CD14-positive monocyte (primary cell): ENCODE measurements at regions not wholly inside any gene's neighbourhood (a gene's known extent, or its start where the extent isn't known, plus 50 kb on each side); places are given as distances from the start of the nearest gene placed in this dataset.
"Not testable (repeated sequence)": the region's sequence is repeated elsewhere in the genome, so short reads cannot be mapped to it uniquely, and the experiment has no call there.

Source experiments
- DNase-seq, 3 donors: peaks; one replicate each; pipeline ENCODE4 v3.0.0-alpha.2; 2011 to 2022
- H2AFZ ChIP-seq: 2 replicates; pipeline ENCODE4 v1.6.0; 2012; ENCODE audit warnings: mild to moderate bottlenecking, low read depth, low read length, inconsistent platforms; ENCODE audit not compliant: insufficient read depth, poor library complexity, severe bottlenecking
- H3K27ac ChIP-seq, 2 donors: 1 replicate in 1 of 2; 2 replicates in 1 of 2; pipeline ENCODE4 v1.5.1; 2012 to 2013; ENCODE audit warnings: low read length in 2 of 2, control low read depth in 1 of 2, inconsistent platforms in 1 of 2, low read depth in 1 of 2, mild to moderate bottlenecking in 1 of 2
- H3K27me3 ChIP-seq, 2 donors: one replicate each; pipeline versions ENCODE4 v1.6.0 to v1.6.1; 2011 to 2013; ENCODE audit warnings: low read length in 2 of 2; ENCODE audit not compliant: control insufficient read depth in 2 of 2, insufficient read depth in 2 of 2
- H3K36me3 ChIP-seq, 2 donors: replicated peaks in 1 of 2; 1 replicate in 1 of 2; 2 replicates in 1 of 2; pipeline versions ENCODE4 v1.5.1 to v1.6.1; 2012 to 2013; ENCODE audit warnings: low read length in 2 of 2, control low read depth in 1 of 2, inconsistent platforms in 1 of 2, mild to moderate bottlenecking in 1 of 2; ENCODE audit not compliant: insufficient read depth in 2 of 2, control insufficient read depth in 1 of 2
- H3K4me1 ChIP-seq, 2 donors: 1 replicate in 1 of 2; 2 replicates in 1 of 2; pipeline versions ENCODE4 v1.5.1 to v1.6.1; 2012 to 2013; ENCODE audit warnings: low read length in 2 of 2, control low read depth in 1 of 2, inconsistent platforms in 1 of 2, mild to moderate bottlenecking in 1 of 2, moderate library complexity in 1 of 2; ENCODE audit not compliant: insufficient read depth in 2 of 2, control insufficient read depth in 1 of 2
- H3K4me2 ChIP-seq: replicated peaks from 2 replicates; pipeline ENCODE3; 2012; ENCODE audit warnings: low read length, moderate library complexity, mild to moderate bottlenecking; ENCODE audit not compliant: poor library complexity, severe bottlenecking; ENCODE audit errors: extremely low read depth
- H3K4me3 ChIP-seq, 3 experiments: fragments of 200-600 bp in 1 of 3; sonication (generic) in 1 of 3; replicated peaks in 1 of 3; 1 replicate in 2 of 3; 2 replicates in 1 of 3; pipeline ENCODE4 v1.5.1; 2011 to 2013; ENCODE audit warnings: low read length in 3 of 3, mild to moderate bottlenecking in 3 of 3, control low read depth in 2 of 3, low read depth in 2 of 3, inconsistent platforms in 1 of 3, moderate library complexity in 1 of 3
- H3K79me2 ChIP-seq: 2 replicates; pipeline ENCODE4 v1.6.0; 2012; ENCODE audit warnings: mild to moderate bottlenecking, control low read depth, inconsistent platforms, low read length, moderate library complexity; ENCODE audit not compliant: insufficient read depth
- H3K9ac ChIP-seq: 2 replicates; pipeline ENCODE4 v1.6.0; 2017; ENCODE audit warnings: low read length, mild to moderate bottlenecking; ENCODE audit not compliant: insufficient read depth, poor library complexity, severe bottlenecking
- H3K9me3 ChIP-seq, 2 donors: replicated peaks in 1 of 2; 1 replicate in 1 of 2; 2 replicates in 1 of 2; pipeline versions ENCODE4 v1.5.1 to v1.6.1; 2012 to 2013; ENCODE audit warnings: low read length in 2 of 2, control low read depth in 1 of 2; ENCODE audit not compliant: control insufficient read depth in 1 of 2, insufficient read depth in 1 of 2
- H4K20me1 ChIP-seq: 2 replicates; pipeline ENCODE4 v1.6.0; 2012; ENCODE audit warnings: mild to moderate bottlenecking, low read length, control low read depth, moderate library complexity; ENCODE audit not compliant: insufficient read depth
- H3K27ac Mint-ChIP-seq, 7 donors: one replicate each; pipeline ENCODE4 v1.8.0; 2020; ENCODE audit warnings: mild to moderate bottlenecking in 7 of 7, mixed read lengths in 7 of 7, moderate library complexity in 6 of 7, inconsistent platforms in 2 of 7
- H3K27me3 Mint-ChIP-seq, 3 donors: one replicate each; pipeline ENCODE4 v1.8.0; 2021 to 2022; ENCODE audit warnings: low read depth in 3 of 3, mild to moderate bottlenecking in 3 of 3, mixed read lengths in 3 of 3, moderate library complexity in 3 of 3, inconsistent platforms in 1 of 3
- H3K36me3 Mint-ChIP-seq, 2 donors: one replicate each; pipeline ENCODE4 v1.8.0; 2020; ENCODE audit warnings: mixed read lengths in 2 of 2, inconsistent platforms in 1 of 2, mild to moderate bottlenecking in 1 of 2
- H3K4me1 Mint-ChIP-seq: one replicate; pipeline ENCODE4 v1.8.0; 2020; ENCODE audit warnings: mild to moderate bottlenecking, mixed read lengths
- H3K4me3 Mint-ChIP-seq, 2 donors: one replicate each; pipeline ENCODE4 v1.8.0; 2020; ENCODE audit warnings: mild to moderate bottlenecking in 2 of 2, mixed read lengths in 2 of 2, moderate library complexity in 1 of 2
- H3K9me3 Mint-ChIP-seq, 7 donors: one replicate each; pipeline ENCODE4 v1.8.0; 2020 to 2022; ENCODE audit warnings: mixed read lengths in 7 of 7, mild to moderate bottlenecking in 6 of 7, moderate library complexity in 6 of 7, inconsistent platforms in 2 of 7
- WGBS: methylation state at CpG from one replicate; pipeline ENCODE4 v1.1.5; 2013; ENCODE audit warnings: missing lambda C conversion rate; ENCODE audit not compliant: insufficient coverage; 5-methylcytosine and 5-hydroxymethylcytosine counted together
- intact Hi-C, 2 donors: fragments of 100-400 bp; cut with micrococcal nuclease; formaldehyde crosslinking; loops; one replicate each; pipeline versions ENCODE4 v1.15.0 to v1.15.1; 2023

DNA sequence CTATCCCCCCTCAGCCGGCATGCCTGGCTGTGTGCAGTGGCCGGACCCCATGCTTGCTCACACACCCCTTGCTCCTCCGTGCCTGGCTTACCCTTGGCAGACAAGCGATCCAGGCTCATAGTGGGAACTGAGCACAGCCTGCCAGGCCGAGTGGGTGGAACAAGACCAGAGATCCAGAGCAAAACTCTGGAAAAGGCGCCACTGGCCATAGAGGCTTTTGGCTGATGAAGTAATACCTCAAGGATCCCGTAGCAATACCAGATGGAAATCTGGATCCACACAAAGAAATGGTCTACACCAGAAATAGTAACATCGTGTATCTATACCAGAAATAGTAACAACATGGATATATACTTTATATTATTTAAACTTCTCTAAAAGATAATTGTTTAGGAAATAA lies 1719.6 kb downstream of the SPATA31A7 start:
- H3K79me2 ChIP-seq, DNase-seq, H4K20me1 ChIP-seq, H3K36me3 ChIP-seq, H3K9me3 Mint-ChIP-seq, H2AFZ ChIP-seq, H3K27ac ChIP-seq, intact Hi-C loops, H3K4me2 ChIP-seq, H3K9ac ChIP-seq, H3K4me1 Mint-ChIP-seq, H3K4me3 ChIP-seq, H3K27ac Mint-ChIP-seq, H3K4me1 ChIP-seq, H3K9me3 ChIP-seq, H3K4me3 Mint-ChIP-seq, H3K36me3 Mint-ChIP-seq, H3K27me3 ChIP-seq, H3K27me3 Mint-ChIP-seq: not testable (repeated sequence)
- WGBS, result no CpG with 5 or more reads among the region's 8 CpGs

DNA sequence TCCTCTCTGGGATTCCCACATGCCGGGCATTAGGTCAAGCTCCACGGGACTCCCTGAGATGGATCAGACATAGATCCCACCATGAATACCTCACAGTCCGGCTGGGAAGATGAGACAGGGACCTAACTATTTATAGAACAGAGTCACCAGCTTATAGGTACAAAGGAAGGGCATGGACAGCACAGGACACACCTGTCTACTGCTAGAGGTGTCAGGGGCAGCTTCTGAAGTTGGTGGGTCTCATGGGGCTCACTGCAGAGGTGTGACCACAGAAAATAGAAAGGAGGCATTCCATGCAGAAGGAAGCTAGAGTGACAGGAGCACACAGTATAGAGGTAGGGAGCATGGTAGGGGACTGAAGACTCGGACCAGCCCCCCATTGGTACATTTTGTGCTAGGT lies 1722.4 kb downstream of the SPATA31A7 start:
- H3K4me3 Mint-ChIP-seq, H4K20me1 ChIP-seq, H3K4me1 ChIP-seq, H3K79me2 ChIP-seq, H3K27me3 ChIP-seq, H3K9me3 Mint-ChIP-seq, H3K9me3 ChIP-seq, H3K4me3 ChIP-seq, H3K27ac ChIP-seq, H3K36me3 ChIP-seq, H3K4me1 Mint-ChIP-seq, DNase-seq, H3K27ac Mint-ChIP-seq, H3K9ac ChIP-seq, H2AFZ ChIP-seq, H3K27me3 Mint-ChIP-seq, H3K4me2 ChIP-seq, H3K36me3 Mint-ChIP-seq, intact Hi-C loops: not testable (repeated sequence)
- no CpG with 5 or more reads among the region's 4 CpGs for WGBS

- intact Hi-C loops, H3K4me1 ChIP-seq, H3K9ac ChIP-seq, H3K27me3 ChIP-seq, H3K27me3 Mint-ChIP-seq, H3K4me2 ChIP-seq, H3K27ac Mint-ChIP-seq, H3K36me3 ChIP-seq, H3K4me1 Mint-ChIP-seq, H2AFZ ChIP-seq, H3K9me3 Mint-ChIP-seq, DNase-seq, H3K4me3 ChIP-seq, H4K20me1 ChIP-seq, H3K79me2 ChIP-seq, H3K4me3 Mint-ChIP-seq, H3K9me3 ChIP-seq, H3K36me3 Mint-ChIP-seq, H3K27ac ChIP-seq: not testable (repeated sequence)
- WGBS, result 63% methylated on average over 7 of the region's 21 CpGs
These were observed 1725.3 kb downstream of the SPATA31A7 start for GRCh38 chr9:62915168-62915567.

DNA sequence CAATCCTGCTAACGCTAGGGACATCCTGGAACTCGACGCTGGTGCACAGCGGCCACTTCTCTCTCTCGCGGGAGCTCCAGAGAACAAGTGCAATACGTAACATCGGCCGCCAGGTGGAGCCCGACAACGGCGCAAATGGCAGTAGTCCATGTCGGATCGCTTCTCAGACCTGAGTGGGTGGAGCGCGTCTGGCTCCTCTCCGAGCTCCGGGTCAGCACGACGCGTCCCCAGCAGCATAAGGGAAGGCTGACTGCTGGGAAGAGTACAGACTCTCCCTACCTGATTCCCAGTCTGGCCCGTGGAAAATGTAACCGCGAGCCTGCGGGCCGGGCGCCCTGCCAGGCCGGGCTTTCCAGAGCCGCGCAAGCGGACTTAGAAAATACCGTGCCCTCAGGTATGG lies 1725.8 kb downstream of the SPATA31A7 start:
- H3K9me3 ChIP-seq, H3K27me3 Mint-ChIP-seq, H2AFZ ChIP-seq, H4K20me1 ChIP-seq, H3K9me3 Mint-ChIP-seq, H3K27me3 ChIP-seq, H3K4me3 Mint-ChIP-seq, intact Hi-C loops, H3K4me1 ChIP-seq, H3K36me3 ChIP-seq, H3K9ac ChIP-seq, DNase-seq, H3K4me3 ChIP-seq, H3K4me1 Mint-ChIP-seq, H3K27ac Mint-ChIP-seq, H3K4me2 ChIP-seq, H3K79me2 ChIP-seq, H3K36me3 Mint-ChIP-seq, H3K27ac ChIP-seq: not testable (repeated sequence)
- no CpG with 5 or more reads among the region's 32 CpGs for WGBS
